Lower lobe of right lung (tissue), 2 donors: ENCODE measurements at regions not wholly inside any gene's neighbourhood (a gene's known extent, or its start where the extent isn't known, plus 50 kb on each side); places are given as distances from the start of the nearest gene placed in this dataset.

Source experiments
- ATAC-seq, 2 donors: fragments of 200-7000 bp; cut with Tn5 transposase; one replicate each; pipeline ENCODE4 v1.9.1; 2020 to 2022; ENCODE audit warnings: mild to moderate bottlenecking in 2 of 2, moderate library complexity in 2 of 2
- DNase-seq: peaks from one replicate; pipeline ENCODE4 v3.0.0-alpha.2; 2020
- H3K27ac ChIP-seq: fragments of 200-600 bp; one replicate; pipeline ENCODE4 v1.8.0; 2022
- H3K27me3 ChIP-seq: fragments of 200-600 bp; one replicate; pipeline ENCODE4 v1.8.0; 2022; ENCODE audit warnings: low read depth
- H3K36me3 ChIP-seq: fragments of 200-600 bp; one replicate; pipeline ENCODE4 v1.8.0; 2022; ENCODE audit warnings: mild to moderate bottlenecking
- H3K4me1 ChIP-seq: fragments of 200-600 bp; one replicate; pipeline ENCODE4 v1.8.0; 2022
- H3K4me3 ChIP-seq: fragments of 200-600 bp; one replicate; pipeline ENCODE4 v1.8.0; 2022; ENCODE audit warnings: mild to moderate bottlenecking
- H3K9me3 ChIP-seq: fragments of 200-600 bp; one replicate; pipeline ENCODE4 v1.8.0; 2022
- CTCF ChIP-seq: fragments of 200-600 bp; IDR thresholded peaks from one replicate; pipeline ENCODE4 v1.8.0; 2022; ENCODE audit warnings: antibody characterized with exemption, mild to moderate bottlenecking
- intact Hi-C: fragments of 100-400 bp; cut with DNase I; formaldehyde crosslinking; loops from one replicate; pipeline ENCODE4 v1.11.0; 2022
- donor health status: DM: no; HTN: yes; CAD: no; lungs with severe emphysema.

- no peak for ATAC-seq
- no peak for DNase-seq
- no peaks in the 10 kb centered on the region for H3K9me3 ChIP-seq
- no peaks in the 10 kb centered on the region for H3K27me3 ChIP-seq
- H3K4me1 ChIP-seq: no peaks in the 10 kb centered on the region
- no peak overlapping the region for H3K27ac ChIP-seq
- H3K36me3 ChIP-seq: no peaks in the 10 kb centered on the region
- TF ChIP-seq CTCF: no peak
- no peak overlapping the region for H3K4me3 ChIP-seq
- intact Hi-C loops: no loop called here
Observed at GRCh38 chrY:19521976-19522375, 222.6 kb downstream of the KDM5D start.

GRCh38 chrY:19503092-19503449 is 241.5 kb downstream of the KDM5D start:
- no peak for DNase-seq
- Histone ChIP-seq H3K27ac (no peak overlapping the region), H3K36me3 (no peaks in the 10 kb centered on the region), H3K9me3 (no peaks in the 10 kb centered on the region), H3K27me3 (no peaks in the 10 kb centered on the region), H3K4me1 (no peaks in the 10 kb centered on the region), H3K4me3 (peak overlapping the region; percentile 31)
- no peak for TF ChIP-seq CTCF
- intact Hi-C loops: no loop called here
- no peak for ATAC-seq

GRCh38 chrY:19502169-19503091 is 242.1 kb downstream of the KDM5D start:
- ATAC-seq: no peak
- Histone ChIP-seq H3K27me3 (no peaks in the 10 kb centered on the region), H3K36me3 (no peaks in the 10 kb centered on the region), H3K9me3 (no peaks in the 10 kb centered on the region), H3K4me1 (no peaks in the 10 kb centered on the region), H3K27ac (no peak overlapping the region), H3K4me3 (peak overlapping the region; percentile 31)
- no peak for DNase-seq
- intact Hi-C loops: no loop called here
- no peak for TF ChIP-seq CTCF

- no peaks in the 10 kb centered on the region for H3K27me3 ChIP-seq
- H3K36me3 ChIP-seq: no peaks in the 10 kb centered on the region
- intact Hi-C loops: no loop called here
- DNase-seq (no peak), ATAC-seq (no peak)
- H3K9me3 ChIP-seq: no peaks in the 10 kb centered on the region
- H3K4me3 ChIP-seq: no peak overlapping the region
- no peaks in the 10 kb centered on the region for H3K4me1 ChIP-seq
- TF ChIP-seq CTCF: no peak
- H3K27ac ChIP-seq: no peak overlapping the region
Observed at GRCh38 chrY:19498556-19498955, 246.0 kb downstream of the KDM5D start.

- TF ChIP-seq CTCF: no peak
- intact Hi-C loops: no loop called here
- DNase-seq (no peak), ATAC-seq (no peak)
- H3K27ac ChIP-seq: no peak overlapping the region
- no peaks in the 10 kb centered on the region for H3K4me1 ChIP-seq
- no peak overlapping the region for H3K4me3 ChIP-seq
- no peaks in the 10 kb centered on the region for H3K36me3 ChIP-seq
- no peaks in the 10 kb centered on the region for H3K9me3 ChIP-seq
- no peaks in the 10 kb centered on the region for H3K27me3 ChIP-seq
Observed at GRCh38 chrY:19487494-19487893, 257.0 kb downstream of the KDM5D start.
